Osteocyte (in vitro differentiated cells): ENCODE measurements at regions not wholly inside any gene's neighbourhood (a gene's known extent, or its start where the extent isn't known, plus 50 kb on each side); places are given as distances from the start of the nearest gene placed in this dataset.
"Not testable (repeated sequence)": the region's sequence is repeated elsewhere in the genome, so short reads cannot be mapped to it uniquely, and the experiment has no call there.

Experiments used
- DNase-seq: peaks from one replicate; pipeline ENCODE4 v3.0.0; 2021; ENCODE audit warnings: mixed read lengths; ENCODE audit not compliant: unreplicated experiment; ENCODE audit errors: extremely low spot score
- H3K27ac Mint-ChIP-seq: one replicate; pipeline ENCODE4 v1.8.0; 2021; ENCODE audit warnings: mild to moderate bottlenecking, mixed read lengths; ENCODE audit not compliant: unreplicated experiment
- H3K27me3 Mint-ChIP-seq: one replicate; pipeline ENCODE4 v1.8.0; 2021; ENCODE audit warnings: mixed read lengths; ENCODE audit not compliant: unreplicated experiment
- H3K36me3 Mint-ChIP-seq: one replicate; pipeline ENCODE4 v1.8.0; 2021; ENCODE audit warnings: mixed read lengths; ENCODE audit not compliant: unreplicated experiment
- H3K4me1 Mint-ChIP-seq: one replicate; pipeline ENCODE4 v1.8.0; 2021; ENCODE audit warnings: mixed read lengths; ENCODE audit not compliant: unreplicated experiment
- H3K4me3 Mint-ChIP-seq: one replicate; pipeline ENCODE4 v1.8.0; 2021; ENCODE audit warnings: mild to moderate bottlenecking, moderate library complexity, mixed read lengths; ENCODE audit not compliant: unreplicated experiment
- H3K9me3 Mint-ChIP-seq: one replicate; pipeline ENCODE4 v1.8.0; 2021; ENCODE audit warnings: mixed read lengths; ENCODE audit not compliant: unreplicated experiment

DNA sequence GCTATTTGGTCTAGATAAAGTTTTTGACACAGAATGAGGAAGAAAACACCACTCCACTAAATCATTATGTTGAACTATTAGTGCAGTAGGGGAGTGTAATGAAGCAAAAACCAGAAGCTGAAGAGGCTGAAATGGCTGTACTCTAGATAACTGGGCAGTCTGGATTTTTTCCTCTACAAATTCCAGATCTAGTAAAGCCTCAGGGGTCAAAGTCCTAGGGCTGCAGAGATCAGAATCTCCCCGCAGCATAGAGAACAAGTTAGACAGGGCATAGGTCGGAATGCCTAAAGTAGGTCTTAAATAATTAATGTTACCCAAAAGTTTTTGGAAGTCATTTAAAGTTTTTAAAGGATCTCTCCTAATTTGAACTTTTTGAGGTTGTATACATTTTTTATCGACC lies 180.9 kb downstream of the OTOP1 start:
- not testable (repeated sequence) for H3K36me3 Mint-ChIP-seq, DNase-seq, H3K9me3 Mint-ChIP-seq, H3K27ac Mint-ChIP-seq, H3K4me1 Mint-ChIP-seq, H3K4me3 Mint-ChIP-seq
- H3K27me3 Mint-ChIP-seq = peaks cover 41% of the 10 kb centered on the region

DNA sequence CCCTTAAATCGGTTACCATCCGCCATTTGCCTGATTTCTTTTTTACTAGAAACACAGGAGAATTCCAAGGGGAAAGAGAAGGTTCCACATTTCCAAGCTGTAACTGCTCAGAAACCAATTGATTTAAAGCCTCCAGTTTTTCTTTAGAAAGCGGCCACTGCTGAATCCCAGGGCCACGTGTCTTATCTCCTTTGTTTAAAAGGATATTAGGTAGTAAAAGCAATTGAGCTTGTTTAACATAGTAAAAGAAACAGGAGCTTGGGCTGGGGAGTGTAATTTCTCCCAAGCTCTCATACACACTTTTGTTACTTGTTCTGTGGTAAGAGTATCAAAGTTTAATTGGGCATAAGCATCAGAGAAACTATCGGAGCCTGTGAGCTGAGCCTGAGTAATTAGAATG lies 180.0 kb downstream of the OTOP1 start:
- not testable (repeated sequence) for DNase-seq, H3K9me3 Mint-ChIP-seq, H3K4me3 Mint-ChIP-seq, H3K27ac Mint-ChIP-seq, H3K4me1 Mint-ChIP-seq, H3K36me3 Mint-ChIP-seq
- peaks cover 41% of the 10 kb centered on the region for H3K27me3 Mint-ChIP-seq

- not testable (repeated sequence) for H3K4me1 Mint-ChIP-seq, H3K36me3 Mint-ChIP-seq, H3K4me3 Mint-ChIP-seq, H3K9me3 Mint-ChIP-seq, DNase-seq, H3K27ac Mint-ChIP-seq
- peaks cover 41% of the 10 kb centered on the region for H3K27me3 Mint-ChIP-seq
These were observed 179.5 kb downstream of the OTOP1 start for GRCh38 chr4:4047202-4047601.

- not testable (repeated sequence) for H3K4me1 Mint-ChIP-seq, H3K27ac Mint-ChIP-seq, H3K9me3 Mint-ChIP-seq
These were observed 178.5 kb downstream of the OTOP1 start for GRCh38 chr4:4048227-4048626.

DNA sequence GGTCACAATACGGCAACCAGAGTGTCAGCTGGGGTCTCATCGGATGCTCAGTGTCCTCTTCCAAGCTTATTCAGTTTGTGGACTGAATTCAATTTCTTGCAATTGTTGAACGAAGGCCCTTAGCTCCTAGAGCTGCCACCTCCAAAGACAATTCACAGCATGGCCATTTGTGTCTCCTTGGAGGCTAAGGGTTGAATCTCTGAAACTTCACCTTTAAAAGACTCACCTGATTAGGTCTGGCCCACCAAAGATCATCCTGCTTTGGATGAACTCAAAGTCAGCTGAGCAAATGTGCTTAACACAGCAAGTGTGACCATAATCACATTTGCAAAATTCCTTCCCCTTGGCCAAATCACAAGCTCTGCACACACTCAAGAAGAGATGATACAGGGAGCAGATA lies 175.9 kb downstream of the OTOP1 start:
- peaks cover 29% of the 10 kb centered on the region for H3K27me3 Mint-ChIP-seq
- not testable (repeated sequence) for DNase-seq, H3K4me3 Mint-ChIP-seq, H3K9me3 Mint-ChIP-seq, H3K4me1 Mint-ChIP-seq, H3K27ac Mint-ChIP-seq, H3K36me3 Mint-ChIP-seq

More at GRCh38 chr4:4048227-4048626, 178.5 kb downstream of the OTOP1 start:
- DNase-seq, H3K4me3 Mint-ChIP-seq, H3K36me3 Mint-ChIP-seq: not testable (repeated sequence)
- H3K27me3 Mint-ChIP-seq = peaks cover 41% of the 10 kb centered on the region

GRCh38 chr4:4052933-4053332 lies 173.8 kb downstream of the OTOP1 start:
- H3K36me3 Mint-ChIP-seq, H3K27ac Mint-ChIP-seq, H3K27me3 Mint-ChIP-seq, H3K4me1 Mint-ChIP-seq, H3K4me3 Mint-ChIP-seq, H3K9me3 Mint-ChIP-seq, DNase-seq: not testable (repeated sequence)

DNA sequence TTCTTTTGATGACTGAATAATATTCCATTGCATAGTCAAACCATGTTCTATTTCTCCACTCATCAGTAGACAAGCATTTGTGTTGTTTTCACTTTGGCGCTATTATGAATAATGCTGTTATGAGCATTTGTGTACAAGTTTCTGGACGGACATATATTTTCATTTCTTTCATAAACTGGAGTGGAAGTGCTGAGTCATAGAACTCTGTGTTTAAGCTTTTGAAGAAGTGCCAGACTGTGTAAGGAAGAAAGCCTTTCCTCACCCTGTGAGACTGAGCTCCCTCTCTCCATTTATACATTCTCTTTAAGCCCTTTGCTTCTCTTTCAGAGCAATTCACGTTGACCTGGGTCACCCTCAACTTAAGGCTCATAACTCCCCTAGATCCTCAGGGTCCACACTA lies 169.5 kb downstream of the OTOP1 start:
- not testable (repeated sequence) for H3K36me3 Mint-ChIP-seq, H3K27me3 Mint-ChIP-seq, DNase-seq, H3K27ac Mint-ChIP-seq, H3K4me3 Mint-ChIP-seq, H3K9me3 Mint-ChIP-seq, H3K4me1 Mint-ChIP-seq

DNA sequence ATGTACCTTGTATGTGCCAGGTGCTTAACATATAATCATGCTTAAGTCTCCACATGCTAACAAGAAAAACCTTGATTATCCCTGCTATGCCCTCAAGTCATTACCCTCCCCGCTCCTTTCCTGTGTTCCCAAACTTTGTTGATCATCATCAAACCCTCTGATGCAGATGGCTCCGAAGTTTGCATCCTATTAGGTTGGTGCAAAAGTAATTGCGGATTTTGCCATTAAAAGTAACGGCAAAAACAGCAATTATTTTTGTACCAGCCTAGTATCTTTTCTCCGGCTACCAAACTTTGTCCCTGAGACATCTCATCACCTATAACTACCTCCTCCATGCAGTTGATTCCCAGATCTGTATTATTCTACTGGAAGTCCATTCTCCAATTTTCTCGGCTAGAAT lies 142.6 kb downstream of the OTOP1 start:
- H3K36me3 Mint-ChIP-seq, H3K9me3 Mint-ChIP-seq, H3K4me1 Mint-ChIP-seq, H3K27me3 Mint-ChIP-seq, H3K4me3 Mint-ChIP-seq, H3K27ac Mint-ChIP-seq: not testable (repeated sequence)
- DNase-seq = peak; percentile 2

GRCh38 chr4:4089716-4090419 lies 136.9 kb downstream of the OTOP1 start:
- H3K9me3 Mint-ChIP-seq, H3K4me1 Mint-ChIP-seq, H3K4me3 Mint-ChIP-seq, H3K27ac Mint-ChIP-seq, H3K27me3 Mint-ChIP-seq, H3K36me3 Mint-ChIP-seq: not testable (repeated sequence)
- peak; percentile 51 for DNase-seq

- H3K9me3 Mint-ChIP-seq, H3K4me3 Mint-ChIP-seq, H3K27ac Mint-ChIP-seq, H3K36me3 Mint-ChIP-seq, H3K4me1 Mint-ChIP-seq, DNase-seq, H3K27me3 Mint-ChIP-seq: not testable (repeated sequence)
These were observed 136.0 kb downstream of the OTOP1 start for GRCh38 chr4:4090720-4091119.

DNA sequence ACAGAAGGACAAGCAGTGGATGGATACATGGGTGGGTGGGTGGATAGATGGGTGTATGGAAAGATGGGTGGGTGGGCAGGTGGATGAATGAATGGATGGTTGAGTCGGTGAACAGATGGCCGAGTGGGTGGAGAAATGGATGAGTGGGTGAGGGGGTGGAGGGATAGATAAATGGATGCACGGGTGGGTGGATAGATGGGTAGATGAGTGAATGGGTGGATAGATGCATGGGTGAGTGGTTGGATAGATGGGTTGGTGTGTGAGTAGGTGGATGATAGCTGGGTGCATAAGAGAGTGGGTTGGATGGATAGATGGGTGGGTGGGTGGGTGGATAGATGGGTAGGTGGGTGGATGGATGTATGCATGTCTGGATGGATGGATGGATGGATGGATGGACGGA lies 134.6 kb downstream of the OTOP1 start:
- H3K27ac Mint-ChIP-seq, H3K4me3 Mint-ChIP-seq, H3K27me3 Mint-ChIP-seq, H3K4me1 Mint-ChIP-seq, H3K9me3 Mint-ChIP-seq, H3K36me3 Mint-ChIP-seq, DNase-seq: not testable (repeated sequence)

- H3K27ac Mint-ChIP-seq, H3K9me3 Mint-ChIP-seq, H3K4me3 Mint-ChIP-seq, H3K27me3 Mint-ChIP-seq, H3K4me1 Mint-ChIP-seq, H3K36me3 Mint-ChIP-seq, DNase-seq: not testable (repeated sequence)
These were observed 127.1 kb downstream of the OTOP1 start for GRCh38 chr4:4099610-4100009.

- peaks cover 25% of the 10 kb centered on the region for H3K27me3 Mint-ChIP-seq
- H3K27ac Mint-ChIP-seq, H3K4me1 Mint-ChIP-seq, H3K36me3 Mint-ChIP-seq, H3K9me3 Mint-ChIP-seq, DNase-seq: not testable (repeated sequence)
- H3K4me3 Mint-ChIP-seq = peak overlapping the region; percentile 54
These were observed 119.8 kb downstream of the OTOP1 start for GRCh38 chr4:4106923-4107322.
